H1 (cell line): ENCODE measurements at regions not wholly inside any gene's neighbourhood (a gene's known extent, or its start where the extent isn't known, plus 50 kb on each side); places are given as distances from the start of the nearest gene placed in this dataset.

ENCODE experiments used
- CTCF ChIA-PET: fragments of 300-600 bp; sonication (Branson Sonifier 250); formaldehyde crosslinking; loops from one replicate; lab custom pipeline; 2021; ENCODE audit not compliant: partially characterized antibody; lab: Charles Lee
- POLR2A ChIA-PET: fragments of 300-600 bp; sonication (Branson Sonifier 250); formaldehyde crosslinking; loops from one replicate; lab custom pipeline; 2021; ENCODE audit warnings: inconsistent platforms; ENCODE audit not compliant: partially characterized antibody; lab: Charles Lee
- DNase-seq, 2 experiments: peaks; one replicate each; pipeline versions ENCODE4 v3.0.0 to v3.0.0-alpha.2; 2010 to 2022; ENCODE audit warnings: low spot score in 2 of 2, low read depth in 1 of 2, mixed read lengths in 1 of 2
- FAIRE-seq: peaks from 2 replicates; lab custom pipeline; 2011; peaks lifted over from hg19 to GRCh38; lab: Jason Lieb, UNC
- H2AFZ ChIP-seq: 2 replicates; pipeline ENCODE4 v1.8.1; 2012; ENCODE audit warnings: low read length, inconsistent platforms
- H2AK5ac ChIP-seq: 2 replicates; pipeline ENCODE4 v1.6.1; 2013; ENCODE audit warnings: low read depth, low read length
- H2BK120ac ChIP-seq: replicated peaks from 2 replicates; pipeline ENCODE3; 2013; ENCODE audit warnings: low read depth, low read length, inconsistent platforms
- H2BK12ac ChIP-seq: 2 replicates; pipeline ENCODE4 v1.6.1; 2013; ENCODE audit warnings: low read depth, low read length
- H2BK15ac ChIP-seq: 2 replicates; pipeline ENCODE4 v1.6.1; 2013; ENCODE audit warnings: low read length
- H2BK20ac ChIP-seq: 2 replicates; pipeline ENCODE4 v1.6.1; 2013; ENCODE audit warnings: low read length
- H2BK5ac ChIP-seq: 2 replicates; pipeline ENCODE4 v1.6.1; 2013; ENCODE audit warnings: low read depth, low read length
- H3K14ac ChIP-seq: 2 replicates; pipeline ENCODE4 v1.6.1; 2013; ENCODE audit warnings: inconsistent platforms; ENCODE audit not compliant: insufficient read length
- H3K18ac ChIP-seq: 2 replicates; pipeline ENCODE4 v1.6.1; 2013; ENCODE audit warnings: low read length; ENCODE audit errors: extremely low read depth
- H3K23ac ChIP-seq: 2 replicates; pipeline ENCODE4 v1.6.1; 2013; ENCODE audit warnings: inconsistent platforms; ENCODE audit not compliant: insufficient read length
- H3K23me2 ChIP-seq: 2 replicates; pipeline ENCODE4 v1.6.1; 2013; ENCODE audit warnings: low read depth, low read length
- H3K27ac ChIP-seq: 2 replicates; pipeline ENCODE4 v1.6.1; 2011; ENCODE audit warnings: low read depth, low read length, inconsistent platforms
- H3K27me3 ChIP-seq, 4 experiments: replicated peaks in 1 of 4; 1 replicate in 1 of 4; 2 replicates in 3 of 4; pipeline versions ENCODE4 v1.6.1 to v1.8.1; 2011 to 2013; ENCODE audit warnings: low read length in 3 of 4, mild to moderate bottlenecking in 3 of 4, inconsistent platforms in 2 of 4, mixed read lengths in 2 of 4, moderate library complexity in 1 of 4; ENCODE audit not compliant: control insufficient read depth in 3 of 4, insufficient read depth in 3 of 4; ENCODE audit errors: extremely low read depth in 1 of 4
- H3K36me3 ChIP-seq, 4 experiments: 2 replicates each; pipeline versions ENCODE4 v1.6.1 to v1.8.1; 2011 to 2013; ENCODE audit warnings: mild to moderate bottlenecking in 4 of 4, low read length in 3 of 4, moderate library complexity in 2 of 4, control low read depth in 1 of 4, inconsistent platforms in 1 of 4; ENCODE audit not compliant: insufficient read depth in 4 of 4, control insufficient read depth in 2 of 4
- H3K4ac ChIP-seq: replicated peaks from 2 replicates; pipeline ENCODE3; 2013; ENCODE audit warnings: low read length, low read depth, mixed read lengths, inconsistent platforms; ENCODE audit not compliant: insufficient read length
- H3K4me1 ChIP-seq, 4 experiments: replicated peaks in 1 of 4; 1 replicate in 1 of 4; 2 replicates in 3 of 4; pipeline versions ENCODE4 v1.6.1 to v1.8.1; 2011 to 2013; ENCODE audit warnings: low read length in 3 of 4, inconsistent platforms in 2 of 4, mixed read lengths in 1 of 4; ENCODE audit not compliant: insufficient read depth in 4 of 4, control insufficient read depth in 3 of 4
- H3K4me2 ChIP-seq, 2 experiments: 2 replicates each; pipeline versions ENCODE4 v1.6.1 to v1.8.1; 2011 to 2013; ENCODE audit warnings: low read depth in 2 of 2, low read length in 2 of 2, control low read depth in 1 of 2, inconsistent platforms in 1 of 2, mild to moderate bottlenecking in 1 of 2; ENCODE audit not compliant: insufficient read depth in 1 of 2
- H3K4me3 ChIP-seq, 4 experiments: fragments of 200-600, 300-600 bp in 1 of 4; sonication (generic), shearing (Covaris generic), sonication (Bioruptor Twin) in 1 of 4; 2 replicates each; pipeline versions ENCODE4 v1.5.1 to v1.8.1; 2011 to 2016; ENCODE audit warnings: low read length in 4 of 4, low read depth in 3 of 4, control low read depth in 2 of 4, inconsistent platforms in 2 of 4, mild to moderate bottlenecking in 2 of 4, mixed read lengths in 1 of 4, moderate library complexity in 1 of 4; ENCODE audit not compliant: insufficient read depth in 2 of 4; ENCODE audit errors: extremely low read depth in 1 of 4
- H3K56ac ChIP-seq: replicated peaks from 2 replicates; pipeline ENCODE3; 2013; ENCODE audit warnings: low read depth, mild to moderate bottlenecking, mixed read lengths, low read length, inconsistent platforms; ENCODE audit not compliant: insufficient read length
- H3K79me1 ChIP-seq: 2 replicates; pipeline ENCODE4 v1.6.1; 2013; ENCODE audit warnings: low read depth, low read length, control low read depth
- H3K79me2 ChIP-seq, 2 experiments: 2 replicates each; pipeline versions ENCODE4 v1.6.1 to v1.8.1; 2012 to 2013; ENCODE audit warnings: low read length in 2 of 2, mild to moderate bottlenecking in 2 of 2, inconsistent platforms in 1 of 2; ENCODE audit not compliant: insufficient read depth in 2 of 2, control insufficient read depth in 1 of 2
- H3K9ac ChIP-seq, 4 experiments: replicated peaks in 1 of 4; 1 replicate in 1 of 4; 2 replicates in 3 of 4; pipeline versions ENCODE4 v1.6.1 to v1.8.1; 2011 to 2013; ENCODE audit warnings: low read depth in 3 of 4, low read length in 3 of 4, control low read depth in 2 of 4, mild to moderate bottlenecking in 2 of 4, moderate library complexity in 2 of 4, inconsistent platforms in 1 of 4; ENCODE audit errors: extremely low read depth in 1 of 4
- H3K9me3 ChIP-seq, 2 experiments: 2 replicates each; pipeline versions ENCODE4 v1.6.1 to v1.8.1; 2012 to 2013; ENCODE audit warnings: mild to moderate bottlenecking in 2 of 2, moderate library complexity in 2 of 2, control low read depth in 1 of 2, inconsistent platforms in 1 of 2, low read depth in 1 of 2, low read length in 1 of 2, mixed read lengths in 1 of 2; ENCODE audit not compliant: insufficient read depth in 2 of 2
- H4K20me1 ChIP-seq, 2 experiments: replicated peaks in 1 of 2; 2 replicates each; pipeline versions ENCODE3 to v1.8.1; 2011 to 2013; ENCODE audit warnings: inconsistent platforms in 2 of 2, low read length in 2 of 2, mild to moderate bottlenecking in 1 of 2; ENCODE audit not compliant: insufficient read depth in 2 of 2, control insufficient read depth in 1 of 2
- H4K5ac ChIP-seq: 2 replicates; pipeline ENCODE4 v1.6.1; 2013; ENCODE audit warnings: low read length, low read depth, mixed read lengths, inconsistent platforms; ENCODE audit not compliant: insufficient read length
- H4K8ac ChIP-seq: 2 replicates; pipeline ENCODE4 v1.8.0; 2013; ENCODE audit warnings: mild to moderate bottlenecking, moderate library complexity, low read length, inconsistent platforms; ENCODE audit not compliant: insufficient read depth; ENCODE audit errors: extremely low read depth
- H4K91ac ChIP-seq: replicated peaks from 2 replicates; pipeline ENCODE3; 2013; ENCODE audit warnings: low read length, mixed read lengths, inconsistent platforms; ENCODE audit not compliant: insufficient read length
- CTCF ChIP-seq, 3 experiments: IDR thresholded peaks; 1 replicate in 2 of 3; 2 replicates in 1 of 3; pipeline versions ENCODE4 v1.5.1 to v1.6.1; 2011; ENCODE audit warnings: low read length in 3 of 3, mild to moderate bottlenecking in 3 of 3, inconsistent platforms in 2 of 3, low read depth in 1 of 3, moderate library complexity in 1 of 3; ENCODE audit not compliant: insufficient read depth in 1 of 3; ENCODE audit errors: control extremely low read depth in 1 of 3
- JUN ChIP-seq: IDR thresholded peaks from 2 replicates; pipeline ENCODE4 v1.6.1; 2011; ENCODE audit warnings: low read depth, mild to moderate bottlenecking, improper control_type of control experiment, low read length
- KDM4A ChIP-seq: IDR thresholded peaks from one replicate; pipeline ENCODE4 v1.7.1; 2012; ENCODE audit warnings: low read depth, mild to moderate bottlenecking, moderate library complexity, low read length, inconsistent platforms; ENCODE audit not compliant: severe bottlenecking
- RAD21 ChIP-seq, 2 experiments: IDR thresholded peaks in 1 of 2; conservative IDR thresholded peaks in 1 of 2; 2 replicates each; pipeline ENCODE4 v1.6.1; 2011; ENCODE audit warnings: low read depth in 2 of 2, low read length in 2 of 2, improper control_type of control experiment in 1 of 2, inconsistent platforms in 1 of 2, mild to moderate bottlenecking in 1 of 2, moderate library complexity in 1 of 2
- WGBS, 2 experiments: shearing (Covaris generic) in 1 of 2; methylation state at CpG; one replicate each; pipeline versions ENCODE4 v1.1.6 to v1.1.7; 2013 to 2015; ENCODE audit warnings: low lambda C conversion rate in 2 of 2, mixed read lengths in 2 of 2, inconsistent platforms in 1 of 2, low coverage in 1 of 2, missing lambda C conversion rate in 1 of 2; ENCODE audit not compliant: insufficient replicate concordance in 2 of 2, insufficient coverage in 1 of 2, insufficient read length in 1 of 2; ENCODE audit errors: extremely low coverage in 1 of 2, missing lambda C conversion rate in 1 of 2; 5-methylcytosine and 5-hydroxymethylcytosine counted together

DNA sequence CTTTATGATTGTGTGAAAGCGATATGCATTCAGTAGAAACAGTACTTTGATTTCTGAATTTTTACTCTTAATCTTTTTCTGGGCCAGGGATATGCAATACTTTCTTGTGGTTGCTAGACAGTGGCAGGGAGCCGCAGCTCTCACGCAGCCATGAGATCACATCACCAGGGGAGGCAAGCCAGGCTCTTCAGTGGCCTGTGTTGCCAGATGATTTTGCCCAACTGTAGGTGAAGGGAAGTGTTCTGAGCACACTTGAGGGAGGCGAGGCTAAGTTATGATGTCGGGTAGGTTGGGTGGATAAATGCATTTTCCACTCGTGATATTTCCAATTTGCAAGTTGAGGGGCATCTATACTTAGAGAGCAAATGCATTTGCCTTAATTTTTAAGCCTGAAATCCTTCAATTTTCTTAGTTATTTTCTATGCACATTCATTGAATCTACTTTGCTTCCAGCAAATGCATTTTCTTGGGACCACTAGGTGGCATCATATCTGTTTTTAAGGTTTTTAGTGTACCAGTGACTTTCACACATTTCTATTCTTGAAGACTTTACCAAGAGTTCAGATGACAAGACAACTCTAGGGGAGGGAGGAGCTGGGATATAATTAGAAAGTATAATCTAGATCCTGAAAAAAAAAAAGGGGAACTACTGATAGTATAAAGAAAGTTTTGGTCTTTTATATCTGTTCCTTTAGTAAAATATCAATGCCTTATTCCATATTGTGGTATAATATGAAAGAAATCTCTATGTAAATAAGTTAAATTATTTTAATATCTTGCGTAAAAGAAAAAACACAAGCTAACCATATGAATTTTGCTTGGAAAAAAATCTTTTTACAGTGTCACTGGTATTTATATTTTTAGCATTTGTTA is 643.3 kb downstream of the SOCS6 start:
- Histone ChIP-seq H3K9ac (no peak overlapping the region), H2BK20ac (no peak overlapping the region), H2AK5ac (no peak overlapping the region), H4K20me1 (no peaks in the 10 kb centered on the region), H2BK12ac (no peak overlapping the region), H3K4ac (no peak overlapping the region), H3K79me2 (no peaks in the 10 kb centered on the region), H2AFZ (no peak overlapping the region), H3K79me1 (no peaks in the 10 kb centered on the region), H3K4me1 (no peaks in the 10 kb centered on the region), H3K14ac (no peak overlapping the region), H3K23me2 (no peaks in the 10 kb centered on the region), H4K8ac (no peak overlapping the region), H3K9me3 (peaks cover 54 to 59% of the 10 kb centered on the region in 2 experiments), H2BK5ac (no peak overlapping the region), H3K23ac (no peak overlapping the region), H3K4me2 (no peak overlapping the region), H3K56ac (no peak overlapping the region), H2BK15ac (no peak overlapping the region), H3K27ac (no peak overlapping the region), H4K91ac (no peak overlapping the region), H3K18ac (no peak overlapping the region), H3K27me3 (no peaks in the 10 kb centered on the region), H3K4me3 (no peak overlapping the region), H4K5ac (no peak overlapping the region), H2BK120ac (no peak overlapping the region), H3K36me3 (no peaks in the 10 kb centered on the region)
- CTCF ChIA-PET, result interaction anchor here (0.6 to 0.7 kb wide), 2 partner anchors 20 to 707 kb away, joined by 3 read pairs; no protein-coding TSS in a partner anchor
- FAIRE-seq (no peak), DNase-seq (no peak)
- POLR2A ChIA-PET, result no interaction called here
- WGBS, 2 experiments, result 68% methylated on average over 7 of the region's 7 CpGs; no CpG with 5 or more reads in 1 of the 2 experiments
- TF ChIP-seq KDM4A (no peak), CTCF (IDR thresholded peaks at IDR 0.05; ENCODE audit: control extremely low read depth in 1 of 3, insufficient read depth in 1 of 3, low read depth in 1 of 3, low read length in 3 of 3) (peak in 1 of 3 experiments; percentile 16; a peak in 1 of 4 replicates), RAD21 (IDR thresholded peaks at IDR 0.05 in 1 of 2, conservative IDR thresholded peaks at IDR 0.05 in 1 of 2; ENCODE audit: low read depth in 2 of 2, low read length in 2 of 2) (peak; percentile 27 to 32), JUN (no peak)
